Body of pancreas (tissue), 4 donors: ENCODE measurements at regions not wholly inside any gene's neighbourhood (a gene's known extent, or its start where the extent isn't known, plus 50 kb on each side); places are given as distances from the start of the nearest gene placed in this dataset.
A peak's percentile ranks its signal among the peaks of the same experiment; 100 is the strongest.

ENCODE experiments used
- ATAC-seq: fragments of 150-250 bp; one replicate; pipeline ENCODE4 v1.9.1; 2016
- DNase-seq, 4 donors: peaks; one replicate each; pipeline ENCODE4 v3.0.0-alpha.2; 2019
- H3K27ac ChIP-seq, 4 donors: fragments of 200-600 bp; sonication (generic); 1 replicate in 3 of 4; 2 replicates in 1 of 4; pipeline versions ENCODE4 v1.5.1 to v1.6.1; 2016 to 2019; ENCODE audit warnings: mild to moderate bottlenecking in 1 of 4, mixed read lengths in 1 of 4, moderate library complexity in 1 of 4
- H3K27me3 ChIP-seq, 2 donors: fragments of 200-600 bp; sonication (generic); one replicate each; pipeline ENCODE4 v1.6.0; 2016; ENCODE audit warnings: mild to moderate bottlenecking in 1 of 2
- H3K36me3 ChIP-seq, 2 donors: fragments of 200-600 bp; sonication (generic); replicated peaks in 1 of 2; 2 replicates each; pipeline ENCODE4 v1.5.1; 2016; ENCODE audit warnings: low read depth in 2 of 2; ENCODE audit not compliant: insufficient read depth in 1 of 2
- H3K4me1 ChIP-seq: fragments of 200-600 bp; sonication (generic); one replicate; pipeline ENCODE4 v1.6.0; 2016
- H3K4me3 ChIP-seq, 2 donors: fragments of 200-600 bp; sonication (generic); 1 replicate in 1 of 2; 2 replicates in 1 of 2; pipeline ENCODE4 v1.5.1; 2016 to 2019
- H3K9me3 ChIP-seq, 3 donors: fragments of 200-600 bp; sonication (generic); 1 replicate in 2 of 3; 2 replicates in 1 of 3; pipeline ENCODE4 v1.5.1; 2016
- CTCF ChIP-seq, 7 experiments: fragments of 450-650 bp in 4 of 7; fragments of 200-600 bp in 3 of 7; sonication (generic) in 3 of 7; IDR thresholded peaks; one replicate each; pipeline ENCODE4 v1.5.1; 2016 to 2019; ENCODE audit warnings: antibody characterized with exemption in 7 of 7
- POLR2A ChIP-seq, 3 donors: fragments of 450-650 bp; IDR thresholded peaks; one replicate each; pipeline ENCODE4 v1.6.1; 2016; ENCODE audit warnings: antibody characterized with exemption in 3 of 3, mild to moderate bottlenecking in 2 of 3
- WGBS, 2 donors: methylation state at CpG; one replicate each; pipeline ENCODE4 v1.1.5; 2017; 5-methylcytosine and 5-hydroxymethylcytosine counted together
- intact Hi-C: fragments of 100-400 bp; cut with DNase I; formaldehyde crosslinking; loops from one replicate; pipeline ENCODE4 v1.15.1; 2023

GRCh38 chr6:166687879-166688205 is 60.8 kb upstream of the RPS6KA2 start:
- Histone ChIP-seq H3K9me3 (no peaks in the 10 kb centered on the region), H3K4me3 (no peak overlapping the region), H3K27ac (no peak overlapping the region), H3K4me1 (peaks cover 13% of the 10 kb centered on the region), H3K36me3 (no peaks in the 10 kb centered on the region), H3K27me3 (no peaks in the 10 kb centered on the region)
- TF ChIP-seq CTCF (IDR thresholded peaks at IDR 0.05): no peak
- TF ChIP-seq POLR2A (IDR thresholded peaks at IDR 0.05): no peak
- ATAC-seq (no peak), DNase-seq (no peak)
- intact Hi-C loops: no loop called here
- WGBS, 2 donors: 56 to 69% methylated on average over 6 of the region's 6 CpGs

DNA sequence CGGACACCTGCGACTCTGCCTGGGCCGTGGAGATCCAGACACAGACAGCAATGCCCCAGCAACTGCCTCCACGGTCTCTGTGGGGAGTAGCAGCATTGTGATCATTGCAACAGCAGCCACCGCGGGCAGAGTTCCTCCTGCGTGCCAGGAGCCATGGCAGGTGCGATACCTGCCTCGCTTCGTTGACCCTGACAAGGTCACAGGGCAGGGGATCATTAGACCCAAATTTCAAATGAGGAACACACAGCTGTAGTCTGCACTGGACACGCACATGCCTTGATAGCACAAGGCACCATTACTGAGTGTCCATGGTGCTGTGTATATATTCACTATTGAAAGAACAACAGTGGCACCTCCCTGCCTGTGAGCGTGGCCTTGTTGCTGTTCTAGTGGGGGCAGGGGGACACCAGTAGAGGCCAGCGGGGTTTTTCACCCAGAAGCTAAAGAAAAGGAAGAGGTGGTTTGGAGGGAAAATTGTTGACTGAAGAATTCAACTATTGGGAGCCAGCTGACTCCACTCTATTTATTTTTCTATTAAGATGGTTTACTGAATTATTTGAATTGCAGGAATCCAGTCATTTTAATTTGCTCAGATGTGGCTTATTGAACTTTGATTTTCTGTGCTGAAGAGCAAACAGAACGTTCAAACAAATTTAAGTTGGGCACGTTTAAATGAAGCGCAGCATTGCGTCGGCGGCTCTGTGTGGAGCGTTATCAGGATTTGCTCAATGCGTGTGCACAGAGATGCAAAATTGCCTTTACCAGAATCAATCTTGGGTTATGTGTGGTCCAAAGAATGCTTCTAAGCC is 60.2 kb upstream of the RPS6KA2 start:
- Histone ChIP-seq H3K4me3 (no peak overlapping the region), H3K9me3 (no peaks in the 10 kb centered on the region), H3K27me3 (no peaks in the 10 kb centered on the region), H3K36me3 (no peaks in the 10 kb centered on the region), H3K27ac (no peak overlapping the region), H3K4me1 (peaks cover 15% of the 10 kb centered on the region)
- 64 to 68% methylated on average over 15 to 21 of the region's 21 CpGs for WGBS, 2 donors
- intact Hi-C loops: no loop called here
- no peak for TF ChIP-seq CTCF (IDR thresholded peaks at IDR 0.05)
- TF ChIP-seq POLR2A (IDR thresholded peaks at IDR 0.05): no peak
- no peak for ATAC-seq
- DNase-seq: no peak

DNA sequence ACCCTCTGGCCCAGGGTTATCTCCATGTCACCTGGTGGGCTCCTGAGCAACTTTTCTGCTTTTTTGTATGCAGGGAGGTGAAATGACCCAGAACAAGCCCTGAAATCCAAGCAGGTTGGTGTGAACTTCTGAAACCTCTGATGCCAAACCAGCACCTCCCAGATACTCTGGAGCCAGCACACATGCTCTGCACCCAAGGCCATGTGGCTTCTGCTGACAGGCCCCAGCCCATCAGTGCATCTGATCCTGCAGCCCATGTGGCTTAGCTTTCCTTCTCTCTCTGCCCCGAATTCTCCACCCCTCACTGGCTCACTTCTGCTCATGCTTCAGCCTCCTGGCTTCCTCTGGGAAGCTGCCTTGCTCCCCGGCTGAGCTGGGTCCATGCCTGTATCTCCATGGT is 59.3 kb upstream of the RPS6KA2 start:
- Histone ChIP-seq H3K27me3 (no peaks in the 10 kb centered on the region), H3K27ac (no peak overlapping the region), H3K36me3 (no peaks in the 10 kb centered on the region), H3K4me3 (no peak overlapping the region), H3K4me1 (peaks cover 15% of the 10 kb centered on the region), H3K9me3 (no peaks in the 10 kb centered on the region)
- no peak for ATAC-seq
- intact Hi-C loops: no loop called here
- TF ChIP-seq CTCF (IDR thresholded peaks at IDR 0.05) (no peak), POLR2A (IDR thresholded peaks at IDR 0.05) (no peak)
- WGBS, 2 donors: 78 to 79% methylated on average over 2 of the region's 2 CpGs
- no peak for DNase-seq

GRCh38 chr6:166684866-166685265 is 57.8 kb upstream of the RPS6KA2 start:
- no peak overlapping the region for H3K27ac ChIP-seq
- no peaks in the 10 kb centered on the region for H3K27me3 ChIP-seq
- WGBS, 2 donors: 82 to 85% methylated on average over 8 of the region's 8 CpGs
- intact Hi-C loops: no loop called here
- TF ChIP-seq CTCF (IDR thresholded peaks at IDR 0.05): no peak
- no peak for TF ChIP-seq POLR2A (IDR thresholded peaks at IDR 0.05)
- H3K36me3 ChIP-seq: no peaks in the 10 kb centered on the region
- H3K4me1 ChIP-seq: peaks cover 16% of the 10 kb centered on the region
- ATAC-seq (no peak), DNase-seq (no peak)
- H3K4me3 ChIP-seq: no peak overlapping the region
- no peaks in the 10 kb centered on the region for H3K9me3 ChIP-seq

GRCh38 chr6:166684170-166684569 is 57.1 kb upstream of the RPS6KA2 start:
- intact Hi-C loops: no loop called here
- H3K4me3 ChIP-seq: no peak overlapping the region
- H3K27me3 ChIP-seq: no peaks in the 10 kb centered on the region
- peaks cover 22% of the 10 kb centered on the region for H3K4me1 ChIP-seq
- TF ChIP-seq CTCF (IDR thresholded peaks at IDR 0.05): no peak
- no peak for ATAC-seq
- H3K36me3 ChIP-seq: no peaks in the 10 kb centered on the region
- H3K9me3 ChIP-seq: no peaks in the 10 kb centered on the region
- peak overlapping the region in 2 of 4 donors; percentile 62 to 91 for H3K27ac ChIP-seq
- 93 to 97% methylated on average over 4 of the region's 4 CpGs for WGBS, 2 donors
- no peak for DNase-seq
